SKM-1 (cell line): ENCODE measurements at regions not wholly inside any gene's neighbourhood (a gene's known extent, or its start where the extent isn't known, plus 50 kb on each side); places are given as distances from the start of the nearest gene placed in this dataset.
"Not testable (repeated sequence)": the region's sequence is repeated elsewhere in the genome, so short reads cannot be mapped to it uniquely, and the experiment has no call there.

Experiments used
- DNase-seq: peaks from one replicate; lab custom pipeline; 2025; ENCODE audit not compliant: unreplicated experiment; lab: John Stamatoyannopoulos, UW

- DNase-seq: no peak
Measured at GRCh38 chr16:79845734-79846135, 245.2 kb upstream of the MAF start.

- no peak for DNase-seq
Measured at GRCh38 chr16:79845033-79845733, 244.6 kb upstream of the MAF start.

GRCh38 chr16:79844603-79845002 is 244.1 kb upstream of the MAF start:
- no peak for DNase-seq

GRCh38 chr16:79843631-79844043 is 243.1 kb upstream of the MAF start:
- DNase-seq: no peak

- DNase-seq: no peak
Measured at GRCh38 chr16:79843145-79843544, 242.6 kb upstream of the MAF start.

GRCh38 chr16:79842197-79842596 is 241.7 kb upstream of the MAF start:
- DNase-seq: no peak

- no peak for DNase-seq
Measured at GRCh38 chr16:79839466-79840341, 239.2 kb upstream of the MAF start.

- no peak for DNase-seq
Measured at GRCh38 chr16:79838496-79839259, 238.1 kb upstream of the MAF start.

- DNase-seq: no peak
Measured at GRCh38 chr16:79836144-79836543, 235.6 kb upstream of the MAF start.

- no peak for DNase-seq
Measured at GRCh38 chr16:79835194-79835593, 234.7 kb upstream of the MAF start.

- no peak for DNase-seq
Measured at GRCh38 chr16:79834720-79835119, 234.2 kb upstream of the MAF start.

GRCh38 chr16:79834003-79834402 is 233.5 kb upstream of the MAF start:
- DNase-seq: not testable (repeated sequence)

GRCh38 chr16:79833559-79833958 is 233.0 kb upstream of the MAF start:
- no peak for DNase-seq

GRCh38 chr16:79826732-79827475 is 226.4 kb upstream of the MAF start:
- DNase-seq: no peak

GRCh38 chr16:79825002-79825401 is 224.5 kb upstream of the MAF start:
- DNase-seq: no peak

- DNase-seq: no peak
Measured at GRCh38 chr16:79823639-79824038, 223.1 kb upstream of the MAF start.

GRCh38 chr16:79821911-79822310 is 221.4 kb upstream of the MAF start:
- DNase-seq: no peak

GRCh38 chr16:79816081-79816497 is 215.6 kb upstream of the MAF start:
- DNase-seq: no peak

GRCh38 chr16:79815049-79815448 is 214.5 kb upstream of the MAF start:
- DNase-seq: no peak

GRCh38 chr16:79814124-79814523 is 213.6 kb upstream of the MAF start:
- DNase-seq: no peak

GRCh38 chr16:79811541-79811940 is 211.0 kb upstream of the MAF start:
- DNase-seq: no peak
